ENCODE measurements at regions not wholly inside any gene's neighbourhood (a gene's known extent, or its start where the extent isn't known, plus 50 kb on each side); places are given as distances from the start of the nearest gene placed in this dataset.

DNA sequence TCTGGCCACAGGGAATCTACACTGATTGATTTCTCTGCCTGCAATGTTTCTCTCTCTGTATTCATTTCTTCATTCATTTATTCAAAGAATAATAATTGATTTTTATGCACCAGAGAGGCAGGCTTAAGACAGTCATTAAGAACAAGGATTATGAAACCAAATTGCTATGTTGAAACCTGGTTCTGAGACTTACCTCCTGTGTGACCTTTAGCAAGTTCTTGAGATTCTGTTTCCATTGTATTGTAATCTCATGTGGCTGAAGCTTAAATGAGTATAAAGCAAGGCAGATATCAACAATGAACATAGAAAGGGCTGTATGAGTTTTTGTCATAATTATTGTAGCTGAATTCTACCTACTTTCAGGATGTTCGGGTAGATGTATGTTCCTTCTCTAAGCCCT is 129.6 kb upstream of the GRIA1 start:
- TF ChIP-seq, protein P1, sequence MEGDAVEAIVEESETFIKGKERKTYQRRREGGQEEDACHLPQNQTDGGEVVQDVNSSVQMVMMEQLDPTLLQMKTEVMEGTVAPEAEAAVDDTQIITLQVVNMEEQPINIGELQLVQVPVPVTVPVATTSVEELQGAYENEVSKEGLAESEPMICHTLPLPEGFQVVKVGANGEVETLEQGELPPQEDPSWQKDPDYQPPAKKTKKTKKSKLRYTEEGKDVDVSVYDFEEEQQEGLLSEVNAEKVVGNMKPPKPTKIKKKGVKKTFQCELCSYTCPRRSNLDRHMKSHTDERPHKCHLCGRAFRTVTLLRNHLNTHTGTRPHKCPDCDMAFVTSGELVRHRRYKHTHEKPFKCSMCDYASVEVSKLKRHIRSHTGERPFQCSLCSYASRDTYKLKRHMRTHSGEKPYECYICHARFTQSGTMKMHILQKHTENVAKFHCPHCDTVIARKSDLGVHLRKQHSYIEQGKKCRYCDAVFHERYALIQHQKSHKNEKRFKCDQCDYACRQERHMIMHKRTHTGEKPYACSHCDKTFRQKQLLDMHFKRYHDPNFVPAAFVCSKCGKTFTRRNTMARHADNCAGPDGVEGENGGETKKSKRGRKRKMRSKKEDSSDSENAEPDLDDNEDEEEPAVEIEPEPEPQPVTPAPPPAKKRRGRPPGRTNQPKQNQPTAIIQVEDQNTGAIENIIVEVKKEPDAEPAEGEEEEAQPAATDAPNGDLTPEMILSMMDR (IDR thresholded peaks at IDR 0.05): no peak
- TF ChIP-seq EZH2 (IDR thresholded peaks at IDR 0.05; ENCODE audit: borderline replicate concordance, insufficient read depth, low read depth, low read length, poor library complexity, severe bottlenecking): no peak
